ENCODE measurements at regions not wholly inside any gene's neighbourhood (a gene's known extent, or its start where the extent isn't known, plus 50 kb on each side); places are given as distances from the start of the nearest gene placed in this dataset.

- Histone ChIP-seq H3K27me3 (no peaks in the 10 kb centered on the region), H3K36me3 (no peaks in the 10 kb centered on the region), H3K9me3 (peaks cover 0 to 4% (median 0%) of the 10 kb centered on the region in 11 donors), H3K4me3 (no peak overlapping the region), H3K4me1 (no peaks in the 10 kb centered on the region), H3K27ac (no peak overlapping the region)
- intact Hi-C loops (cut with DNase I), result no loop called here
- TF ChIP-seq, protein P1, sequence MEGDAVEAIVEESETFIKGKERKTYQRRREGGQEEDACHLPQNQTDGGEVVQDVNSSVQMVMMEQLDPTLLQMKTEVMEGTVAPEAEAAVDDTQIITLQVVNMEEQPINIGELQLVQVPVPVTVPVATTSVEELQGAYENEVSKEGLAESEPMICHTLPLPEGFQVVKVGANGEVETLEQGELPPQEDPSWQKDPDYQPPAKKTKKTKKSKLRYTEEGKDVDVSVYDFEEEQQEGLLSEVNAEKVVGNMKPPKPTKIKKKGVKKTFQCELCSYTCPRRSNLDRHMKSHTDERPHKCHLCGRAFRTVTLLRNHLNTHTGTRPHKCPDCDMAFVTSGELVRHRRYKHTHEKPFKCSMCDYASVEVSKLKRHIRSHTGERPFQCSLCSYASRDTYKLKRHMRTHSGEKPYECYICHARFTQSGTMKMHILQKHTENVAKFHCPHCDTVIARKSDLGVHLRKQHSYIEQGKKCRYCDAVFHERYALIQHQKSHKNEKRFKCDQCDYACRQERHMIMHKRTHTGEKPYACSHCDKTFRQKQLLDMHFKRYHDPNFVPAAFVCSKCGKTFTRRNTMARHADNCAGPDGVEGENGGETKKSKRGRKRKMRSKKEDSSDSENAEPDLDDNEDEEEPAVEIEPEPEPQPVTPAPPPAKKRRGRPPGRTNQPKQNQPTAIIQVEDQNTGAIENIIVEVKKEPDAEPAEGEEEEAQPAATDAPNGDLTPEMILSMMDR (IDR thresholded peaks at IDR 0.05), result no peak
- DNase-seq (no peak), ATAC-seq (no peak)
- WGBS, 2 donors, result 64 to 73% methylated on average over 10 of the region's 10 CpGs
These were observed 1037.4 kb upstream of the TMPRSS15 start for GRCh38 chr21:19440792-19441655.

GRCh38 chr21:19458295-19458694, 1054.7 kb upstream of the TMPRSS15 start:
- TF ChIP-seq, protein P1 (IDR thresholded peaks at IDR 0.05), result no peak
- 62 to 68% methylated on average over 1 of the region's 1 CpG for WGBS, 2 donors
- intact Hi-C loops (cut with DNase I), result no loop called here

DNA sequence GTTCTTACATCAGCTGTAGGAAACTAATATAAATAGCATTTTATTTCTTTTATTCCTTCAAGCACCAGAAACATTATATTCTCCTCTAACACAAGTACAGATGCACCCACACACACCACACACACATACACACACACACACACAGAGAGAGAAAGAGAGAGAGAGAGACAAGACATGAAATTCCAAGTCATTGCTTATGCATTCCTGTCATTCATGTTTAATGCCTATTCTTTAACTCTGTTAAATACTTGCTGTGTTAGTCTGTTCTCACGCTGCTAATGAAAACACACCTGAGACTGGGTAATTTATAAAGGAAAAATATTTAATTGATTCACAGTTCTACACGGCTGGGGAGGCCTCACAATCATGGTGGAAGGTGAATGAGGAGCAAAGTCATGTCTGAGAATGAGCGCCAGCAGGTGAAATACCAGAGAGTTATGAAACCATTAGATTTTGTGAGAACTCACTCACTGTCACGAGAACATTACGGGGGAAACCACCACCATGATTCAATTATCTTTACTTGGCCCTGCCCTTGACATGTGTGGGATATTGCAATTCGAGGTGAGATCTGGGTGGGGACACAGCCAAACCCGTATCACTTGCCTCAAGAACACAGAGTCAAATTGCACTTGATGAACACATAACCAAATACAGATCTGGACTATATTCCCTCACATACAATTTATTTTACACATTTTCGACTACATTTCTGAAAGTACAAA, 1058.1 kb upstream of the TMPRSS15 start:
- Histone ChIP-seq H3K9me3 (peaks cover 0 to 22% (median 0%) of the 10 kb centered on the region in 11 donors), H3K27ac (no peak overlapping the region), H3K4me1 (no peaks in the 10 kb centered on the region), H3K36me3 (no peaks in the 10 kb centered on the region), H3K27me3 (no peaks in the 10 kb centered on the region), H3K4me3 (no peak overlapping the region)
- intact Hi-C loops (cut with DNase I), result no loop called here
- ATAC-seq (no peak), DNase-seq (no peak)
- TF ChIP-seq, protein P1 (IDR thresholded peaks at IDR 0.05), result no peak
- 82 to 85% methylated on average over 8 of the region's 8 CpGs for WGBS, 2 donors

More at GRCh38 chr21:19458295-19458694, 1054.7 kb upstream of the TMPRSS15 start:
- no peak overlapping the region for H3K27ac ChIP-seq
- no peaks in the 10 kb centered on the region for H3K4me1 ChIP-seq
- H3K27me3 ChIP-seq, result no peaks in the 10 kb centered on the region
- H3K4me3 ChIP-seq, result no peak overlapping the region
- no peaks in the 10 kb centered on the region for H3K36me3 ChIP-seq
- DNase-seq (no peak), ATAC-seq (no peak)
- peaks cover 0 to 10% (median 0%) of the 10 kb centered on the region in 11 donors for H3K9me3 ChIP-seq

DNA sequence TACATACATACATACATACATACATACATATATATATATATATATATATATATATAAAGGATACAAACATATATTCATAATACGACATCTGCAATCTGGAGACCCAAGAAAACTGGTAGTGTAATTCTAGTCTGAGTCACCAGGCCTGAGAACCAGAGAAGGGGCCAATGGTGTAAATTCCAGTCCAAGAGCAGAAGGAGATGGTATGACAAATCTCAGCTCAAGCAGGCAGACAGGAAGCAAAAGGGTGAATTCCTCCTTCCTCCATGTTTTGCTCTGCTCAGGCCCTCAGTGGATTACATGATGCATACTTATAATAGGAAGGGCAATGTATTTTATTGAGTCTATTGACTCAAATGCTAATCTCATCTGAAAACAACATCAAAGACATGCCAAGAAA, 1060.4 kb upstream of the TMPRSS15 start:
- WGBS, 2 donors, result 90 to 97% methylated on average over 1 of the region's 1 CpG
- ATAC-seq, result no peak
- Histone ChIP-seq H3K27ac (no peak overlapping the region), H3K4me1 (no peaks in the 10 kb centered on the region), H3K27me3 (no peaks in the 10 kb centered on the region), H3K9me3 (peaks cover 0 to 26% (median 0%) of the 10 kb centered on the region in 11 donors), H3K4me3 (no peak overlapping the region), H3K36me3 (no peaks in the 10 kb centered on the region)
- no peak for DNase-seq
- intact Hi-C loops (cut with DNase I), result no loop called here
- TF ChIP-seq, protein P1 (IDR thresholded peaks at IDR 0.05), result no peak
